ENCODE measurements at regions not wholly inside any gene's neighbourhood (a gene's known extent, or its start where the extent isn't known, plus 50 kb on each side); places are given as distances from the start of the nearest gene placed in this dataset.

DNA sequence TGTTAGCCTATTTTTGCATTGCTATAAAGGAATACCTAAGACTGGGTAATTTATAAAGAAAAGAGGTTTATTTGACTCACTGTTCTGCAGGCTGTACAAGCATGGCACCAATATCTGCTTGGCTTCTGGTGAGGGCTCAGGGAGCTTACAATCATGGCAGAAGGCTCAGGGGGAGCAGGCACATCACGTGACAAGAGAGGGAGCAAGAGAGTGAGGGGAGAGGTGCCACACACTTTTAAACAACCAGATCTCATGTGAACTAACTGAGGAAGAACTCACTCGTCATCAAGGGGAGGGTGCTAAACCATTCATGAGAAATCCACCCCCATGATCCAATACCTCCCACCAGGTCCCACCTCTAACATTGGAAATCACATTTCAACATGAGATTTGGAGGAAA is 73.9 kb upstream of the ADCY1 start:
- no peak for TF ChIP-seq TCF7L2 (IDR thresholded peaks at IDR 0.05; ENCODE audit: low read depth, low read length)
- TF ChIP-seq, protein P1, sequence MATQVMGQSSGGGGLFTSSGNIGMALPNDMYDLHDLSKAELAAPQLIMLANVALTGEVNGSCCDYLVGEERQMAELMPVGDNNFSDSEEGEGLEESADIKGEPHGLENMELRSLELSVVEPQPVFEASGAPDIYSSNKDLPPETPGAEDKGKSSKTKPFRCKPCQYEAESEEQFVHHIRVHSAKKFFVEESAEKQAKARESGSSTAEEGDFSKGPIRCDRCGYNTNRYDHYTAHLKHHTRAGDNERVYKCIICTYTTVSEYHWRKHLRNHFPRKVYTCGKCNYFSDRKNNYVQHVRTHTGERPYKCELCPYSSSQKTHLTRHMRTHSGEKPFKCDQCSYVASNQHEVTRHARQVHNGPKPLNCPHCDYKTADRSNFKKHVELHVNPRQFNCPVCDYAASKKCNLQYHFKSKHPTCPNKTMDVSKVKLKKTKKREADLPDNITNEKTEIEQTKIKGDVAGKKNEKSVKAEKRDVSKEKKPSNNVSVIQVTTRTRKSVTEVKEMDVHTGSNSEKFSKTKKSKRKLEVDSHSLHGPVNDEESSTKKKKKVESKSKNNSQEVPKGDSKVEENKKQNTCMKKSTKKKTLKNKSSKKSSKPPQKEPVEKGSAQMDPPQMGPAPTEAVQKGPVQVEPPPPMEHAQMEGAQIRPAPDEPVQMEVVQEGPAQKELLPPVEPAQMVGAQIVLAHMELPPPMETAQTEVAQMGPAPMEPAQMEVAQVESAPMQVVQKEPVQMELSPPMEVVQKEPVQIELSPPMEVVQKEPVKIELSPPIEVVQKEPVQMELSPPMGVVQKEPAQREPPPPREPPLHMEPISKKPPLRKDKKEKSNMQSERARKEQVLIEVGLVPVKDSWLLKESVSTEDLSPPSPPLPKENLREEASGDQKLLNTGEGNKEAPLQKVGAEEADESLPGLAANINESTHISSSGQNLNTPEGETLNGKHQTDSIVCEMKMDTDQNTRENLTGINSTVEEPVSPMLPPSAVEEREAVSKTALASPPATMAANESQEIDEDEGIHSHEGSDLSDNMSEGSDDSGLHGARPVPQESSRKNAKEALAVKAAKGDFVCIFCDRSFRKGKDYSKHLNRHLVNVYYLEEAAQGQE (IDR thresholded peaks at IDR 0.05; ENCODE audit: insufficient read depth in 1 of 2, low read depth in 2 of 2, low read length in 1 of 2): no peak
